Amniotic stem cell (primary cell): ENCODE measurements at regions not wholly inside any gene's neighbourhood (a gene's known extent, or its start where the extent isn't known, plus 50 kb on each side); places are given as distances from the start of the nearest gene placed in this dataset.
"Not testable (repeated sequence)": the region's sequence is repeated elsewhere in the genome, so short reads cannot be mapped to it uniquely, and the experiment has no call there.

Experiments used
- DNase-seq: peaks from one replicate; lab custom pipeline; 2025; lab: John Stamatoyannopoulos, UW

DNA sequence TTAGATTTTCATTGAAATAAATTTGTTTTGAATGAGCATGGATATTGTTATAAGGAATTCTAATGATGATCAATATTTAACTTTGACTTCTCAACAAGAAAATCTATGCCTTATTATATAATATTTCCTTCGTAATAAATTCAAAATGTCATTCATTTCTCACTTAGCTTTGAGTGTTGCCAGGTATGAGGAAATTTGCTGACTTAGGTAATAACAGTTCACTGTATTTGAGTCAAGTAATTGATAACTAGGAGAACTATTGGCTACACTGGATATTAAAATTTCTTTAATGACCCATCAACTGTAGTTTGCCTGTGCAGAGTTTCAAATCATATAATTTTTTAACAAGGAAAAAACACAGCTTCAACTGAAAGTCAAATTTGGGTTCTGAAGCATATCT, 746.6 kb downstream of the SLITRK5 start:
- DNase-seq: no peak

DNA sequence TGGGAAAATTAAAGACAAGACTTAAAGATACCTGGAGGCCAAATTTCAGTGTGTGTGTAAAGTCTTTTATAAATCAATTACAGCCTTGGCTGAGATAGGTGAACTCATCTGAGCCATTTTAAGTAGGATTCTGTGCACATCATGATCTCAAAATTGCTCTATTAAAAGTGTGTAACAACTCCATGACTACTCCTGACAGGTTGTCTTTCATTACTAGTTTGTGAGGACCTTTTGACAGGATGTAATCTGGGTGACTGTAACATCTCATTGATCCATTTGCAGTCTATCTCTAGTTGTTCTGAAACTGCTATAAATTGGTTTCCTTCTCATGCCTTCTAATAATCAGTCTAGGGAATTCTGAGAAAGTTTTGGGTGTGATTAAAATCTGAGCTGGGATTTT, 753.3 kb downstream of the SLITRK5 start:
- DNase-seq: no peak

DNA sequence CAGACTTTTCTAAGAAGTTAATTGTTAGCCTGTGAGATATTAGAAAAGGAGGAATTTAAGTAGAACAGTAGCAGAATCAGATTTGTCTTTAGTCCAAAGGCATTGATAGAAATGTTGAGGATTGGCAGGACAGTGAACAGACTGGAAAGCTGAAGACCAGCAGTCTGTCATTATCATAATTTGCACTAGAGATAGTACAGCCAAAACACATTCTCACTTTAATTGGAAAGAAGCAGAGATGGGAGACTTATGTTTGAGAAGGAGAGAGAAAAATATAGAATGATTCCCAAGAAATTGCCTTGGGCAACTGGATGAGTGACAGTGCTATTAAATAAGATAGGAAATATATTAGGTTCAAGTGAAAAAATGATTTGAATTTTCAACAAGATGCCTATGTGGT, 755.5 kb downstream of the SLITRK5 start:
- no peak for DNase-seq

DNA sequence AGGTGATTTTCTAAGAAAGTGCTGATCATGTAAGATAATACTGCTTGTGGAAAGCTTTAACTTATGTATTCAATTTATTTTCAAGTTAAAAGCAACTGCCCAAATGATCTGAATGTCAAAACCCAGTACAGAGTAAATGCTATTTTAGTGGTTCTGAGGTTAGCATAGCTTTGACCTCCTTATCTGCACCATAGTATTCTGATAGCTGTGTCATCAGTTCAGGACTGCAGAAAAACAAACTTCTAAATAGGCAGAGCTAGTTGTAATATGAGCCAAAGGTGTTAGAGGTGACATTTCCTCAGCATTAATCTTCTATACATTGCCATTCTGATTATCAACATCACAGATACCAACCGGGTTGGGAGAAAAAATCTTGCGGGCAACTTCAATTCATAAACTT, 758.7 kb downstream of the SLITRK5 start:
- no peak for DNase-seq

DNA sequence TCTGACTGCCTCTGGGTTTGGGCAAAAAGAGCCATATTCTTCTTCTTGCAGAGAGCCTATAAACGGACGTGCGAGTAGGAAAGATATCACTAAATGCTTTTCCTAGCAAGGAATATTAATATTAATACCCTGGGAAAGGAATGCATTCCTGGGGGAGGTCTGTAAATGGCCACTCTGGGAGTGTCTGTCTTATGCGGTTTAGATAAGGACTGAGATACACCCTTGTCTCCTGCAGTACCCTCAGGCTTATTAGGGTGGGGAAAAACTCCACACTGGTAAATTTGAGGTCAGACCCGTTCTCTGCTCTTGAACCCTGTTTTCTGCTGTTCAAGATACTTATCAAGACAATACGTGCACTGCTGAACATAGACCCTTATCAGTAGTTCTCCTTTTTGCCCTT, 763.8 kb downstream of the SLITRK5 start:
- no peak for DNase-seq

DNA sequence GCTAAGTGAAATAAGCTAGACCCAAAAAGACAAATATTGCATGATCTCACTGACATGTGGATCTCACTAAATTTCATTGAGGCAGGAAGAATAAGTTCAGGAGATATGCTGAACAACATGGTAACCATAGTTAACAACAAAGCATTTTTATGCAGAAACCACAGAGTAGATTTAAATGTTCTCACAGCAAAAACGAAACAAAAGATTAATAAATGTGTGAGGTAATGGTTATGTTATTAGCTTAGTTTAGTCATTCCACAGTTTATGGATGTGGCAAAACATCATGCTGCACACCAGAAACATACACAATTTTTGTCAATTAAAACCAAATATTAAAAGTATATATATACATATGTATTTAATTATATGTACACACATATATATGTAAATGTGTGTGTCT, 765.8 kb downstream of the SLITRK5 start:
- DNase-seq: no peak

DNA sequence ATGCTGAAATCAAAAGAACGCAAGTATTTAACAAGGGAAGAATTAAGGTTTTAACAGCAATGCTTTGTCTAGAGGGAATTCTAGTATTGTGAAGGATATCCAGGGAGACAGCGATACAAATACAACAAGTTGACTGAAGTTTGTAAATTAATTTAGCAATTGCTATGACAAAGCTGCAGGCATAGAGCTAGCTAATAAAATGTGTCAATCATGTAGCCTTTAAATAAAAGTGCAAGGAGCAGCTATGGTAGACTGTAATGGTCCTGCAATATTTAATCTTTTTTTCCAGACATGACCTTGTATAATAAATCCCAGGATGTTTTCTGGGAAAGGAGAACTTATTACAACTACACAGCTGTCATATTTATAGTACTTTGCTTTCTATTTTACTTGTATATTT, 779.3 kb downstream of the SLITRK5 start:
- DNase-seq: no peak

DNA sequence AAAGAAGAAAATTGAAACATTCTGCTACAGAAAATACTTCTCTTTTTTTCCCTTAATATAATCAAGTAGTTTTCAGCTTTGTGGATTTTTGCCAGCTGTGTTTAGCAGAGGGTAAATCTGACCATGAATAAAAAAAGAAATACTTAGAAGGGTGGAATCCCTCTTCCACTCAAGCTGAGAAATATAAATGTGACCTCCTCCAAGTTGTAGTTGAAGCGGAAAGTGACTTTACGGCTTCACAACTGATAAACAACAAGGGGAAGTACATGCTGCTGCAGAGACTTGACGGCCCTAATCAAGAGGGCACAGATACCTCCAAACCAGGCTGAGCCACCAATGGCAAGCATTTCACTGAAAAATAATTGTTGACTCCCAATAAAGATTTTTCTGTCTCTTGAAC, 785.0 kb downstream of the SLITRK5 start:
- no peak for DNase-seq

DNA sequence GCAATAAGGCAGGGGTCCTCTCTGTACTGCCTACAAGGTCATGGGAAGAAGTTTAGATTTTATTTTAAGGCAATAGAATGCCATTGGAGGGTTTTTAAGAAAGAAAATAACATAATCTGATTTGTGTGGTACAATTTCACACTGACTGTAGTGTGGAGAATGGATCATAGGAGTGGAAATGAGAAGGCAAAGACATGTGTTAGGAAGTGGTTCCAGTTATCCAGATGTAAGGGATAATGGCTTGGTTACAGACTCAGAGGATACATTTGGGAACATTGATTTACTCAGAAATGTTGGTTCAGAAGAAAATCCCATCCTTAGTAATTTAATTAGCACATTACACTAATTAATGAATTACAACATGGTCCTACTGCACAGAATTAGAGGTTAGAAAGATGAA, 788.2 kb downstream of the SLITRK5 start:
- DNase-seq: no peak

DNA sequence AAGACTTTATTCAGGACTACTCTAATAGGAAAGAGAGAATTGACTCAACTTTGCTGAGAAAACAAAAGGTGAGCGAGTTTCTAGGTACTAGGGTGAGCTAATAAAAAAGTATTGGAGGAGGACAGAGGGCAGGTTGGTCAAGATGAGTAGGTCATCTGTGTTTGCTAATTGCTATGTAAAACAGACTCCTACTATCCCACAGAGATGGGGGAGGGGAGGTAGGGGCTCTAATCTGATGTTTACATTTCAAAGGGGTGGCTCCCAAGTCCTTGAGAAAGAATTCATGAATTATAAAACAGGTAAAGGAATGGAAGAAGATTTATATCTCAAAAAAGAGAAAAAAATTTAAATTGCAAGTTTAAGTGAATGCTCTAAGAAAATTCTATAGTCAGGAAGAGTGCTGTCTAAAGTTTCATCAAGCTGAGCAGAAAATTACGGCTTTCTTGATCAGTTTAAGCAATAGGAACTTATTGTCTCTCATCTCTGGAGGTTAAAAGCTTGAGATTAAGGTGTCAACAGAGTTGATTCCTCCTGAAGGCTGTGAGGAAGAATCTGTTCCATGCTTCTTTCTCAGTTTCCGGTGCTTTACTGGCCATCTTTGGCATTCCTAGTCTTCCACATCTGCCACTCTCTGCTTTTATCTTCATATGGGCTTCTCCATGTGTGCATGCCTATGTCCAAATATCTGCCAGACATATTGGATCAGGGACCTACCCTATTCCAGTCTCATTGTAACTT, 790.3 kb downstream of the SLITRK5 start:
- DNase-seq: no peak

DNA sequence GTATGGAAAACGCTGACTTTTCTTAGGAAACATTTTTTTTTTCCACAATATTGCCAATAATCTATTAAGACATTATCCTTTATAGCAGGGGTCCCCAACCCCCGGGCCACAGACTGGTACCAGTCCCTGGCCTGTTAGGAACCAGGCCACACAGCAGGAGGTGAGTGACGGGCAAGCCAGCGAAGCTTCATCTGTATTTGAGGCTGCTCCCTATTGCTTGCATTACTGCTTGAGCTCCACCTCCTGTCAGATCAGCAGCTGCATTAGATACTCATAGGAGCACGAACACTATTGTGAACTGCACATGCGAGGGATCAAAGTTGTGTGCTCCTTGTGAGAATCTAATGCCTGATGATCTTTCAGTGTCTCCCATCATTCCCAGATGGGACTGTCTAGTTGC, 793.7 kb downstream of the SLITRK5 start:
- no peak for DNase-seq

DNA sequence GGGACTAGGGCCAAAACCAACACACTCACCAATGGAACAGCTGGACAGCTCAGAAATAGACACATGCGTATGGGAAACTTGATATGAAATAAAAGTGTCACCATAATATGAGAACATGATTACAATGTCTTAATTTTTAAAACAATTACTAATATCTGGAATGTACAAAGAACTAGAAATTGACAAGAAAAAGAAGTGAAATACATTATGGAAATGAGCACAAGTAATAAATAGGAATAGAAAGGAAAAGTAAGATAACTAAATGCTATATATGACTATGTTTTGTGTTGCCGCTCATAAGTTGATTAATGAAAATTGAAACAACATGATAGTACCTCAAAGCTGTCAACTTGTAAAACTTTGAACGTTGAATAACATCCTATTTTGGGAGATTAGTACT, 801.1 kb downstream of the SLITRK5 start:
- DNase-seq: no peak

DNA sequence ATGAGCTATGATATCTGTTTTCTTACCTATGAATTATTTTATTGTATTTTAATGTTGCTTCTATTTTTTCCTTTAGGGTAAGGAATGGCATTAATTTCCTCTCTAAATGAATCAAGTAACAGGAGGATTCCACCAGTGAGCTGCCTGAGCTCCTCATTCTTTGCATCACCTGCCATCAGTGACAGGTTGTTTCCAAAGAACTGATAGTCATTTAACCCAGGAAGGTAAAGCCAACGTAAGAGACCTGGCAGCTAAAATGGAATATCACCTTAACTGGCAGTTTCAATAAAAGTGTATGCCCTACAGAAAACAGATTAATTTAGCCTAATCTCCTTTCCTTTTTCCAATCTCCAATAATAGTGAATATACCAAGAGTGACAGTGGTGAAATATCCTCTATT, 812.0 kb downstream of the SLITRK5 start:
- DNase-seq: no peak

DNA sequence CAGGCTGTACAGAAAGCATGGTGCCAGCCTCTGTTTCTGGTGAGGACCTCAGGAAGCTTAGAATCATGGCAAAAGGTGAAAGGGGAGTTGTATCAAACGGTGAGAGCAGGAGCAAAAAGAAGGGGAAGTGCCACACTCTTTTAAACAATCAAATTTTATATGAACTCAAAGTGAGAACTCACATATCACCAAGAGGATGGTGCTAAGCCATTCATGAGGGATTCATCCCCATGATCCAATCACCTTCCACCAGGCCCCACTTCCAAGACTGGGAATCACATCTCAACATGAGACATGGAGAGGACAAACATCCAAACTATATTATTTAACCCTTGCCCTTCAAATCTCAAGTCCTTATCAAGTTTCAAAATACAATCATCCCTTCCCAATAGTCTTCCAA, 836.7 kb downstream of the SLITRK5 start:
- DNase-seq: no peak

DNA sequence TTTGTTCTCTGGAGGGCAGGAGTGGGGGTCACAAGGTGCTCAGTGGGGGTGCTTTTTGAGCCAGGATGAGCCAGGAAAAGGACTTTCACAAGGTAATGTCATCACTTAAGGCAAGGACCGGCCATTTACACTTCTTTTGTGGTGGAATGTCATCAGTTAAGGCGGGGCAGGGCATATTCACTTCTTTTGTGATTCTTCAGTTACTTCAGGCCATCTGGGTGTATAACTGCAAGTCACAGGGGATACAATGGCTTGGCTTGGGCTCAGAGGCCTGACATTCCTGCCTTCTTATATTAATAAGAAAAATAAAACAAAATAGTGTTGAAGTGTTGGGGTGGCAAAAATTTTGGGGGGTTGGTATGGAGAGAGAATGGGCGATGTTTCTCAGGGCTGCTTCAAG, 841.8 kb downstream of the SLITRK5 start:
- DNase-seq: not testable (repeated sequence)

DNA sequence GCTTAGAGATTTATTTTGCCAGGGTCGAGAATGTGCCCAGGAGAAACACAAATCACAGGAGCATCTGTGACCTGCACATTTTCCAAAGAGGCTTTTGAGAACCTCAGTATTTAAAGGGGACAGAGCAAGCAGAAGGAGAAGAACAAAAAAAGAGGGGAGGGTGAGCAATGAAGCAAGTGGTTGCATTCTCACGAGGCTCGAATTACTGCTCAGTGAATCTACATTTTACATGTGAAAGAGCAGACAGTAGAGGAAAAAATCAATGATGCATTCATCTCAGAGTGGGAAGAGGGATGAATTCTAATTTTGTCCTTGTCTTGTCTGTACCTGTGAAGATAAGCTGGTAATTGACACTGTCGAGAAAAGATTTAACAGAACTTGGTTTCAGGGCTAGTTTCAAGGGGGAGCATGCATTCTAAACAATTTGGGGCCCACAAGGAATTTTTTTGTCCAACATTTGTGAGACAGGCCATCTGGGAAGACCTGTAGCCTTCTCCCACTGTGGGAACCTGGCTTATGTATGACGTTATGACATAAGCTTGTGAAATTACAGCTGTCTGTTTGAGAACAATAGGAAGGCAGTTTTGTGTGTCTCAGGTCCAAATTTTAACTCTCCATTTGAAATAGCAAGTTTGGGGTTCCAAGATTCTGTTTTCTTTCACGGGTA, 855.1 kb downstream of the SLITRK5 start:
- DNase-seq: no peak

DNA sequence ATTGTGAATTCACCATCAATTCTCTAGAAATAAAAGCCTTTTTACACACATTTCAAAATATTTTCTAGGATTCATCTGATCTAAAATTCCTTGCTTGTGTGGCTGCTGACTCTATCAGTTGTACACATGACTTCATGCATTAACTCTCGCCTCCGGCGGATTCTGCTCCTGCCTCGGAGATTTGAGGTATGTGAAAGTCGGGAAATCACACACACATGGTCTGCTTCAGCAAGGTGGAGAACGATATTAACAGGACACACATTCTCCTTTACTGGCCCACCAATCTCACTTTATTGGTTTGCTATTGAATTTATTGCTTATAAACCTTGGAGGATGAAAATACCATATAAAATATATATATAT, 855.7 kb downstream of the SLITRK5 start:
- DNase-seq: no peak

DNA sequence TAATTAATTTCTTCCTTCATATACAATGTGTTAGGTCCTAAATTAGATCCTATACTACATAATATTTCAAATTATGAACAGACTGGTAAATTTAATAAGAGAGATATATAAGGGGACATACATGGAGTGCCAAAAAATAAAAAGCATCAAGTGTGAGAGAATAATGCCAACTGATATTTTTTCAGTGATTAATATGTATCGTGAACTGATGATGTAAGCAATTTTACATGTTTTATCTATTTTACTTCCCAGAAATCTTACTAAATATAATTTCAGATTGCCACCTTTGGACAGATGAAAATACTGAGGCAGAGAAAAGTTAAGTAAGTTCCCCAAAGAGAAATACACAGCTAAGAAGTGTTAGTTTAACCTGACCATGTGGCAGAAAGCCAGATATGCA, 870.8 kb downstream of the SLITRK5 start:
- DNase-seq: no peak

DNA sequence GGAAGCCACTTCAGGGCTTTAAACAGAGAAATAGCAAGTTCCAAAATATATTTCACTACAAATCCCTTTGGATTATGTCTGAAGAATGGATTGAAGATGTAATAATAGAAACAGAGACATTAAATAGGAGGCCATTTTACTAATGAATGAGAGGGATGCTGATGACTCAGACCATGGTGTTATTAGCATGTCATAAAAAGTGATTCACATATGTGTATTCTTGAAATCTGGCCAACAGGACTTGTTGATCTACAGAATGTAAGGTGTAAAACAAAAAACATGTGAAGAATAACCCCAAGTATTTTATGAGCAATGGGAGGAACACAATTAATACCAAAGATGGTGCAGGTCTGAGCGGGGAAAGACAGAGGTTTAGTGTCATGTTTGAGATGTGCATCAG, 873.7 kb downstream of the SLITRK5 start:
- DNase-seq: no peak

DNA sequence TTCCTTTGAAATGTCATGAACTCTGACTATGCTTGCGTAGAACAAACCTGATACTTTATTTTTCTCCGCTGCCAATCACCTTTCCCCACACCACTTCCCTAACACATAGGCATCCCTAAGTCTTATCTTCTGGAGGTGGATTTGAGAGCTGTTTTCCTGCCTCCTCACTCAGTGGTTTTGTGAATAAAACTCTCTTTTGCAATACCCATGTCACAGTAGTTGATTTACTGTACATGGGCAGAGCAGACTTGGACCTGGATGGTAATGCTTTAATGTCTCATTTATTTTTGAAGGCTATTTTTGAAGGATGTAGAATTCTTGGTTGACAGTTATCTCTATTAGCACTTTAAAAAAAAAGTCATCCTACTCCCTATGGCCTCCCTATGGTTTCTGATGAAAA, 881.8 kb downstream of the SLITRK5 start:
- DNase-seq: no peak

DNA sequence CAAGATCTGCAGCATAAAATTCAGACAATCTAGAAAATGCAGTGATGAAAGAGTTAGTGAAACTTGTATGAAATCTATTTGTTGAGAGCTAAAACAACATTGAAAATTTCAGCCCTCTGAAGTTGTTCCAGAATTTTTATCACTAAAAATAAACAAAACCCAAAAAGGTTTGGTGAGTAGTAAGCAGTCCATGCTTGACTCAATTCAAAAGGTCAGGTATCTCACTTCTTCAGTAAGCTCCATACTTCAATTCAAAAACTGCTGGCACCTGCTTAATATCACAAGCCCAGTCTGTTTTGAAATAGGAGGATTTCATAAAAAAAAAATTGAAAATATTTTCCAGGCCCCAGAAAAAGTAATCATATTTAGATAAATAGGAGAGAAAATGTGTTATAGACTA, 894.4 kb downstream of the SLITRK5 start:
- no peak for DNase-seq

DNA sequence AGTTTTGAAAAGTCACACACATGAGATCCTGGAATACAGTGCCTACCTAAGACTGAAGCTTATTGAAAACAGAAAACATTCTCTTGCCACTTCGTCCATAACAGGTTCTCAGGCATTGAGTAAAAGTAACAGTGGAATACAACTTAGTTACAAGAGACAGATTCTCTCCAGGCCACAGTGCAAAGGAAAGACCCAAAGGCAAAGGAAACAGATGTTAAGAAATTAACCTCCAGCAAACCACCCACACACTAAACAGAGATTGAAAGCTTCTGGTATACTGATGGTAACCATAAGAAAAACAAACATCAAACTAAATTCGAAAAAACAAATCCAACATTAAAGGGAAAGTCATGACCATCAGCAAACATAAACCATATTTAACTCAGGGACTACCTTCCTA, 914.7 kb downstream of the SLITRK5 start:
- DNase-seq: no peak

DNA sequence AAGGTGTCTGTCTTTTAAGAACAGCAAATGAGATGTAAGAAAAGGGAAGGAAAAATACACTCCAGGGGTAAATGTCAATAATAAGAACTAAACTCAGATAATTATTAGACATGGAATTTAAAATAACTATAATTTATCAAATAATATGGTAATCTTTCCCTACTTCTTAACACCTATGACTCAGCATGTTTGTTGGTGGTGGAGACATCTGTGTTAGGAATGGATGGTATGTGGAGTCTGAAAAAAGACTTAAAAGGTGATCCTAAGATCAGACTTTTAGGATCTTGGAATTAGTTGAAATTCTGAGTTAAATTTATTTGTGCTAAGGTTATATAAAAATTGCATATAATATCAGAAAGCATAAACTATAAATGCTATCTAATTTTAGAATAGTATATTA, 915.1 kb downstream of the SLITRK5 start:
- DNase-seq: no peak

DNA sequence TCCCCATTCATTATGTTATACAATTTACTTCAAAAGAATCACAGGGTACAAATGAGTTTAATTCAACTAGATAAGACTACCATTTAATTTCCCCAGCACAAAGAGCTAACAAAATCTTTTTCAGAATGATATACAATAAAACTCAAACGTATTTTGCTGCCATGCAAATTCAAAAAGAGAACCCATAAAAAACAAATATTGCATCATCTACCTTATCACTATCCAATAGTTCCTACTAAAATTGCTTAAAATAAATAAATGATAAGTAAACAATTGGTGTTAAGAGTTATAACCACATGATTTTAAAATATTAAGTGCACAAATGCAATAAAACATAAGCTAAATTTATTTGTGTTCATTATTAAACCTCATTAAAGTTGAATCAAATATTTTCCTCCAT, 919.4 kb downstream of the SLITRK5 start:
- no peak for DNase-seq
